ENCODE measurements at regions not wholly inside any gene's neighbourhood (a gene's known extent, or its start where the extent isn't known, plus 50 kb on each side); places are given as distances from the start of the nearest gene placed in this dataset.
"Not testable (repeated sequence)": the region's sequence is repeated elsewhere in the genome, so short reads cannot be mapped to it uniquely, and the experiment has no call there.

DNA sequence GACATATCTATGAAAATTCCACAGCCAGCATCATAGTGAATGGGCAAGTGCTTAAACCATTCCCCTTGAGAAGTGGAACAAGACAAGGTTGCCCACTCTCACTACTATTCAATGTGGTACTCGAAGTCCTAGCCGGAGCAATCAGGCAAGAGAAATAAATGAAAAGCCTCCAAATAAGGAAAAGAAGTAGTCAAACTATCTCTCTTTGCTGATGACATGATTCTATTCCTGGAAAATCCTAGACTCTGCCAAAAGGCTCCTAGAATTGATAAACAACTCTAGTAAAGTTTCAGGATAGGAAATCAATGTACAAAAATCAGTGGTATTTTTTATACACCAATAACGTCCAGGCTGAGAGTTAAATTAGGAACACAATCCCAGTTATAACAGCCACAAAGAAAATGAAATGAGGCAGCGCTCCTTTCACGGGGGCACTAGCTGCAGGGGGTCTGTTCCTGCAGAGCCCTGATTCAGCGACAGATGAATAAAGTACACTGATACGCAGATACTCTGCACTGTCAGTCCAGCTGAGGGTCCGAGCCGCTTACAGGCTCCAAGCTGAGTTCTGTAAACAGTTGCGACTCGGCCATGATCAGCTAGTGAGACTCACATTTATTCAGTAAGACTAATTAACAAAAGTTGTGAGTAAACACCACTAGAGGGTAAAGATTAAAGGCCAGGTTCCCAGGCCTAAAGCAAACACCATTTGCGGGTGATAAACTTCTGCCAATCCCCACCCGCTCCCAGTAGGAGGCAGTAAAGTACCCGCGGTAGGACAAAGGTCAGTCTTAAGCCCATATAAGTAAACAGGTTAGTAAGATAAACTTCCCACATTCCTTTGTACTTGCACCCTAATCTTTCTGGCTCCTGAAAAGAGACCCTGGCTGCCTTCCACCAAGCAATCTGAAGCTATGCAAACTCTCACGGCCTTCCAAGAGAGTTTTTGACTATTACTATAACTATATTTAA lies 290.6 kb upstream of the GRID2 start:
- Histone ChIP-seq H3K9me3 (replicated peaks) (no peaks in the 10 kb centered on the region), H3K4me1 (no peaks in the 10 kb centered on the region), H3K4me3 (no peak overlapping the region), H3K27ac (no peak overlapping the region), H3K27me3 (no peaks in the 10 kb centered on the region), H3K36me3 (no peaks in the 10 kb centered on the region)
- no peak for DNase-seq

DNA sequence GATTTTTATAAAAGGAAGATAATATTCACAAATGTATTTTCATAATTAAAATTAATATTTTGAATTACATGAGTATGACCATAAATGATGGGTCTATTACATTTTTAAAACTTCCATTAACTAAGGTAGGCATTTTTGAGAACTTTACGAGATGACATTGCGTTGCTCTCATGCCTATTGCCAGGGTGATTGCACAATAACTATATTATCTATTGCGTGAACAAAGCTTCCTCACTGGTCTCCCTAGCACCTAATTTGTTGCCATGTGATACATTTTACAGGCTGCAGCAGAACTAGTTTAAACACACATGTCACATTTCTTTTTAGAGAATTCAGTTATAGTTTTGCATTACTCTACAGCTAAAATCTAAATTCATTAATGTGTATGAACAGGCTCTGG lies 289.7 kb upstream of the GRID2 start:
- Histone ChIP-seq H3K4me3 (no peak overlapping the region), H3K36me3 (no peaks in the 10 kb centered on the region)

DNA sequence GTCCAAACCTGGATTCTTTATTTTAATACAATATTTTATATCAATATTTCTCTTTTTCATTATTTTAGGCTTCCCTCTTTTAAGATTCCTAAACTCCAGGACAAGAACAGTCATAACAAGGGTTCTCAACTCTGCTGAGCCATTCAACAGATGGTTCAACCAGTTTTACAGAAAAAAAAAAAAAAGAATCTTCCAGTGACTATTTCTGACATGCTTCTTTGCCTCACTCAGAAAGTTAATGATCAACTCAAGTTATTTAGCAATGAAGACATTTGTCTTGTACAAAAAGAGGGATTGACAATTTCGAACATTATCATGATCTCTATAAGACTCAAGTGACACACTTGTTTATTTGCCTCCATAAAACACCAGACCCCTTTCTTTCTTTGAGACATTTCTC lies 282.6 kb upstream of the GRID2 start:
- Histone ChIP-seq H3K27ac (no peak overlapping the region), H3K9me3 (replicated peaks) (no peaks in the 10 kb centered on the region), H3K4me1 (no peaks in the 10 kb centered on the region), H3K36me3 (no peaks in the 10 kb centered on the region), H3K4me3 (no peak overlapping the region), H3K27me3 (no peaks in the 10 kb centered on the region)
- no peak for DNase-seq

More for the DNA sequence above, 289.7 kb upstream of the GRID2 start:
- DNase-seq = no peak
- Histone ChIP-seq H3K27ac (no peak overlapping the region), H3K9me3 (replicated peaks) (no peaks in the 10 kb centered on the region), H3K27me3 (no peaks in the 10 kb centered on the region), H3K4me1 (no peaks in the 10 kb centered on the region)

DNA sequence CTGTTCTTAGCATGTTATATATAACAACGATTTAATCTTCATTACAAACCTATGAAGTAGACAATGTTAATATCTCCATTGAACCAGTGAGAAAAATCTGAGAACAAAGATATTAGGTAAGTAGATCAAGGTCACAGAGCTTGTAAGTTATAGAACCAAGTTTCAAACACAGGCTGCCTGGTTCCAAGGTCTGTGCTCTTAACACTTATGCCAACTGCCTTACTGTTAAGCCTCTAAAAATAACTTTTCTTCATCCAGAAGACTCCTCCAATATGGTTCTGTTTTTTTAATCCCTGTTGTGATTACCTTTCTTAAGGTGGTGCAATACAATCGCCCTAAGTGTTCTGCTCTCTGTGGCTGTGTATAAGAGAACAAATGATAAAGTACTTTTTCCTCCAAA lies 282.0 kb upstream of the GRID2 start:
- H3K27me3 ChIP-seq = no peaks in the 10 kb centered on the region
- H3K4me1 ChIP-seq = no peaks in the 10 kb centered on the region
- no peaks in the 10 kb centered on the region for H3K9me3 ChIP-seq (replicated peaks)
- H3K36me3 ChIP-seq = no peaks in the 10 kb centered on the region
- DNase-seq = no peak
- no peak overlapping the region for H3K27ac ChIP-seq
- H3K4me3 ChIP-seq = no peak overlapping the region

DNA sequence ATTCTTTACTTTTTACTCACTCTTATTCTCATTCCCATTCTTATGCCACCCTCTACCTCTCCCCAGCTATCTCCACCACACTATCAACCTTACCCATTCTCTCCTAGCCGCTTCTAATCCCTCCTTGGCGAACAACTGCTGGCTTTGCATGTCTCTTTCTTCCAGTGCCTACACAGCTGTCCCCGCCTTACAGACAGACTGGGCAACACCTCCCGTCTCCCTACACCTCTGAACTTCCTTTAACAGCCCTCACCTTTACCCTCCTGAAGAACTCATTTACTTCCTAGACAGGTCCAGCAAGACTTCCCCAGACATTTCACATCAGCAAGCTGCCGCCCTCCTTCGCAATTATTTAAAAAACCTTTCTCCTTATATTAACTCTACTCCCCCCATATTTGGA lies 274.9 kb upstream of the GRID2 start:
- DNase-seq; H3K4me3 ChIP-seq; H3K27ac ChIP-seq; H3K9me3 ChIP-seq (replicated peaks); H3K36me3 ChIP-seq; H3K27me3 ChIP-seq; H3K4me1 ChIP-seq: not testable (repeated sequence)

DNA sequence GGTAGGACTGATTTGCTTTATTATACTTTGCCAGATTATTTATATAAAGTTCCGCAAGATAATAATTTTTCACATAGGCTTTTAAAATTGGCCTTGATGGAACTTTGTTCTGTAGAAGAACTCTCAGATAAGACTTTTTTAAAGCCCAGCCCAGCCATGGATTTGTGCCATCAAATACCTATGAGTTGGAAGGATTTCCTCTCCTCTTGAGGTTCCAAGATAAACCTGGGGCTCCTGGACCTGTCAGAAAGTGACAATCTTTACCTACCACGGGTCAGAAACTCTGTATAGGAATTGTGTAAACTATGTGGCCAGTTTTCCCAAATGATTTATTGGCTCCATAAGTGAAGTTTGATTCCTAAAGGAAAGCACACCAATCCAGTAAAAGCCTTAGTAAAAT lies 271.9 kb upstream of the GRID2 start:
- DNase-seq = no peak
- no peaks in the 10 kb centered on the region for H3K27me3 ChIP-seq
- H3K4me3 ChIP-seq = no peak overlapping the region
- H3K36me3 ChIP-seq = no peaks in the 10 kb centered on the region
- no peak overlapping the region for H3K27ac ChIP-seq
- no peaks in the 10 kb centered on the region for H3K9me3 ChIP-seq (replicated peaks)
- H3K4me1 ChIP-seq = no peaks in the 10 kb centered on the region

DNA sequence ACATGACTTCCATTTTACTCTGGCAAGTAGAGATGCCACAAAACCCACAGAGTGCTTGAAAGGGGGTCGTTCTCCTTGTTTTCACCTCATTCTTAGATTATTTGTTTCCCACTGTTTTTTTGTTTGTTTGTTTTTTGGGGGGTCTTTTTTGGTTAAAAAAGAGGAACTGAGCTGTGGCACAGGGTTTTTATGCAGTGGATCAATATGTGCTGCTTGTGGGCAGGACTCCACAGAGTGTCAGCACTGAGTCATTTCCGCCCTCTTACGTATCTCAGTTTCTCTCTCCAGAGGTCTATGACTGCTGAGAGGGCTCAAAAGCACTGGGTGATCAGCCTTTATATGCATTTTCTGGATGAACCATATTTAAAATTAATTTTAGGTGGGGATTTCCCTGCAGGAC lies 268.1 kb upstream of the GRID2 start:
- Histone ChIP-seq H3K27me3 (no peaks in the 10 kb centered on the region), H3K4me3 (no peak overlapping the region), H3K27ac (no peak overlapping the region), H3K9me3 (replicated peaks) (no peaks in the 10 kb centered on the region), H3K4me1 (no peaks in the 10 kb centered on the region), H3K36me3 (no peaks in the 10 kb centered on the region)
- DNase-seq = no peak

DNA sequence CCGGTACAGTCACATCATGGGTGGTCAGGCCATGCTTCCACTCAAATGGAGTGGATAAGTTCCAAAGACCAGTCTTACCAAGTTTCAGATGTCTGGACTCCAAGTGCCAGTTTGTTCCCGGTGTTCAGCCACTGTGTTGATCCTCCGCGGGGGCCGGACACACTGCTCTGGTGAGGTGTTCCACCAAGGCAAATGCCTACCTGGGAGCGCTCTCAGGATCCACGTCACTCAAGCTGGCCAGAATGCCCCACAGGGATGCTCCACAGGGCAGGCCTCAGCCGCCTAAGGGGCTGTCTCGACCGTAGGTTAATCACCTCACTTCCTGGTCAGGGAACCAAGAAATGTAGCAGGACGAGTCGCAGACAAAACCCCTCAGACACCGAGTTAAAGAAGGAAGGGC lies 258.0 kb upstream of the GRID2 start:
- H3K27me3 ChIP-seq = no peaks in the 10 kb centered on the region
- no peak overlapping the region for H3K4me3 ChIP-seq
- H3K4me1 ChIP-seq = no peaks in the 10 kb centered on the region
- H3K36me3 ChIP-seq = no peaks in the 10 kb centered on the region
- no peak overlapping the region for H3K27ac ChIP-seq
- no peaks in the 10 kb centered on the region for H3K9me3 ChIP-seq (replicated peaks)
- no peak for DNase-seq

DNA sequence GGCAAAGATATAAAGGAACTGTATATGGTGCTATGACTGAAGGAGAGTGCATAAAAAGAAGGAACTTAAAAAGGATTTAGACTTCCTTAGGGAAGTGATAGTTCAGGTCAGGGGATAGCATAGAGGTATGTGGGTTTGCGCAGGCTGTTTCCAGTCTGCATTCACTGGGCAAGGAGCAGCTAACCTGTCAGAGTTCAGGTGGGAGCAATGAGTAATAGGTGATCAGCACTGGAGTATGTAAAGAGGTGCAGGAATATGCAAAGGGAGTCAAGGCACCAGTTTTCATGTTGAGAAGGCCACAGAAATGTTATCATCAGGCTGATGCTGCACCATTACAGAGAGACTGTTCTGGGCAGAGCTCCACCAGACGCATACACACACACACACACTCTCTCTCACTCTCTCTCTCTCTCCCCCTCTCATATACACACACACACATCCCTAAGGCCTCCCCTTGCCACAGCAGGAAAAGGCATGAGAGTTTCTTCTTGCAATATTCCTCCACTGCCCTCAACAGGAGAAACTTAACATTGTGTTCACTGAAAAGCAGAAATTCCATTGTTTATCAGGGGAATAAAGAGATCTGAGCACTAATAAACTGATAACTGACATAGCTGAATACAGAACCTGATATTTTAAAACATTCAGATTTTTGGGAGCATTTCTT lies 256.4 kb upstream of the GRID2 start:
- H3K36me3 ChIP-seq = no peaks in the 10 kb centered on the region
- H3K9me3 ChIP-seq (replicated peaks) = no peaks in the 10 kb centered on the region
- H3K27ac ChIP-seq = no peak overlapping the region
- peak in 1 of 2 experiments; percentile 8 for DNase-seq
- no peaks in the 10 kb centered on the region for H3K4me1 ChIP-seq
- no peak overlapping the region for H3K4me3 ChIP-seq
- no peaks in the 10 kb centered on the region for H3K27me3 ChIP-seq

DNA sequence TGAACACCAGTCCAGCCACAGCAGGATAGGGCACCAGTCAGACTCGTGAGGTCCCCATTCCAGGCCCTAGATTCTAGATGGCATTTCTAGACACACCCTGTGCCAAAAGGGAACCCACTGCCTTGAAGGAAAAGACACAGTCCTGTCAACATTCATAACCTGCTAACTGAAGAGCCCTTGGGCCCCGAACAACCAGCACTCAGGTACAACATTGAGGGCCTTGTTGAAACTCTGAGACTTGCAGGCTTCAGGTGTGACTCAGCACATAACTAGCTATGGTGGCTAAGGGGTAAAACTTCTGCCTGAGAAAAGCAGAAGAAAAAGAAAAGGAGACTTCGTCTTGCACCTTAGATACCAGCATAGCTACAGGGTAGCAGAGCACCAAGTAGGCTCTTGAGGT lies 252.9 kb upstream of the GRID2 start:
- Histone ChIP-seq H3K4me3 (no peak overlapping the region), H3K27ac (no peak overlapping the region), H3K9me3 (replicated peaks) (no peaks in the 10 kb centered on the region), H3K36me3 (no peaks in the 10 kb centered on the region), H3K27me3 (no peaks in the 10 kb centered on the region; the same call in 1 of the 2 replicates), H3K4me1 (no peaks in the 10 kb centered on the region)
- DNase-seq = no peak

DNA sequence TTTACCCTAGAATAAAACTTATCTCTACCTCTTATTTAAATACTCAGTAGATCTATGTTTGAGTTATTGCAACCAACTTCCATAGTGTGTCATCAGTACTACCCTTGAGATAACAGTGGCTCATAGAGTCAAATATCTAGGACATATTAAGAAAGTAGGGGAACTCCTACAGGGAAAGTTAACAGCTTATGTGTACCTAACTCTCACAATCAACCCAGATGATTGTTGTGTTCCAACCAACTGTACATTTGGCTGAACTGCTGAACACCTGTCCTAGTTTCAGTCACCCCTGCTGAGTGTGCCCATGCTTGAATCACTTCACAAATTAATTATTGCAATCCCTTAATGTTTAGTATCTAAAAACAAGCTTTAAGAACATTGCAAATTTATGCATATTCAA lies 244.2 kb upstream of the GRID2 start:
- Histone ChIP-seq H3K27ac (no peak overlapping the region), H3K36me3 (no peaks in the 10 kb centered on the region), H3K4me3 (no peak overlapping the region), H3K4me1 (no peaks in the 10 kb centered on the region), H3K9me3 (replicated peaks) (no peaks in the 10 kb centered on the region), H3K27me3 (no peaks in the 10 kb centered on the region; the same call in 1 of the 2 replicates)
- no peak for DNase-seq

DNA sequence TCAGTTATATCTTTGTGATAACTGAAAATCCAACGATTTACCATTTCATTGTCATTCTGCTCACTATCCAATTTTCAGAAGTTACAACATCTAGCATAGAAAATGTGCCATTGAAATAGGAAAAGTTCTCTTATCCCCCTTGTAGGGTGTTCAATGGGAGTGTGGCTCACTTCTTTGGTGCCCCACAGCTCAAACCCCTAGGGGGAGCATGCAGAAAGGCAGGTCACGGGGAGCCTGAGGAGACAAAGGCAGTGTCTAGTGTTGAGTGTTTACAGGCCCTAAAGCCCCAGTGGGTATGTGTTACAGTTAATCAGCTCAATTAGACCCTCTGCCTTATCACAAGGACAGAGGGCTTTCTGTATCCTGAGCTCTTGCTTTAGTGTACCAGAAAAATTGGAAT lies 243.4 kb upstream of the GRID2 start:
- H3K27ac ChIP-seq = no peak overlapping the region
- no peaks in the 10 kb centered on the region; the same call in 1 of the 2 replicates for H3K27me3 ChIP-seq
- DNase-seq = no peak
- no peaks in the 10 kb centered on the region for H3K9me3 ChIP-seq (replicated peaks)
- H3K4me3 ChIP-seq = no peak overlapping the region
- H3K4me1 ChIP-seq = no peaks in the 10 kb centered on the region
- H3K36me3 ChIP-seq = no peaks in the 10 kb centered on the region

DNA sequence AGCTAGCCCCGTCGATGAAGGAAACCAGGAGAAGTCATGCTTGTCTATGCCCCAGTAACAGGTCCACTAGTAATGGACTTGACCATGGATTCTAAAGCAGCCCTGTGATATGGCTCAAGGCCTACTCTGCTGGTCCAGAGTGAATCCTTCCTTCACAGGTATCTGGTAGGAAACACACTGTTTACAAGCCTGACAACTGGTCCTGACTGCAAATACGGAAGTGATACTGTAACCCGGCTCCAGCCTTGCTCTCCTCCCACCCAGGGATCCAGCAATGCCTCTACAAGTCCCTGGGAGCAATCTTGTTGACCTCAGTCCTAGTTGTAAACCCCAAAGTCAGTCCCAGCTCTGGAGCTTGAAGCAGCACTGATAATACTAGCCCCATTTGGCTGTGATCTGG lies 239.2 kb upstream of the GRID2 start:
- H3K36me3 ChIP-seq = no peaks in the 10 kb centered on the region
- H3K4me1 ChIP-seq = no peaks in the 10 kb centered on the region
- no peak overlapping the region for H3K4me3 ChIP-seq

DNA sequence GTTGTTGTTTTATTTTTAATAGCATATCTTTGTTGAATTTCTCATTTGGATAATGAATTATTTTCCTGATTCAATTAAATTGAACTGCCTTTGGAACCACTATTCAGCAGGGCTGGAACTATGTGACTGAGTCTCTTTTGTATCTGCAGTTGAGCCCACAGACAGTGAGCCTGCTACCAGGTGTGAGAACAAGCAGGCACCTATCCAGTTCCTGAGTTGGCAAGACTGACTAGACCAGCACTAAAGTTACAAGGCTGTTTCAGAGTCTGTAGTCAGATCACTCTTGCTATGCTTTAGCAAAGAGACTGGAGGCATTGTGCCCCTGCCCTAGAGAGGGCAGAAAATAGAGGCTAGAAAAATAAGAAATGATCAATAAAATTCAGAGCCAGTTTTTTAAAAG lies 237.3 kb upstream of the GRID2 start:
- Histone ChIP-seq H3K4me3 (no peak overlapping the region), H3K9me3 (replicated peaks) (no peaks in the 10 kb centered on the region), H3K36me3 (no peaks in the 10 kb centered on the region), H3K4me1 (no peaks in the 10 kb centered on the region), H3K27me3 (no peaks in the 10 kb centered on the region), H3K27ac (no peak overlapping the region)
- no peak for DNase-seq

More for the DNA sequence above, 239.2 kb upstream of the GRID2 start:
- H3K27ac ChIP-seq = no peak overlapping the region
- no peaks in the 10 kb centered on the region for H3K9me3 ChIP-seq (replicated peaks)
- H3K27me3 ChIP-seq = no peaks in the 10 kb centered on the region
- no peak for DNase-seq

DNA sequence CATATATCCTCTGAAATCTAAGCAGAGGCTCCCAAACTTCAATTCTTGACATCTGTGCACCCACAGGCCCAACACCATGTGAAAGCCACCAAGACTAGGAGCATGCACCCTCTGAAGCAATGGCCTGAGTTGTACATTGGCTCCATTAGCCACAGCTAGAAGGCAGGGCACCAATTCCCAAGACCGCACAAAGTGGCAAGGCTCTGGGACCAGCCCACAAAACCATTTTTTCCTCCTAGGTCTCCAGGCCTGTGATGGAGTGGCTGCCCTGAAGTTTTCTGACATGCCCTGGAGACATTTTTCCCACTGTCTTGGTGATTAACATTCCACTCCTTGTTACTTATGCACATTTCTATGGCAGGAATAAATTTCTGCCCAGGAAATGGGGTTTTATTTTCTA lies 232.2 kb upstream of the GRID2 start:
- DNase-seq = no peak
- H3K27ac ChIP-seq = no peak overlapping the region
- H3K27me3 ChIP-seq = no peaks in the 10 kb centered on the region
- no peaks in the 10 kb centered on the region for H3K9me3 ChIP-seq (replicated peaks)
- no peaks in the 10 kb centered on the region for H3K36me3 ChIP-seq
- no peaks in the 10 kb centered on the region for H3K4me1 ChIP-seq
- no peak overlapping the region for H3K4me3 ChIP-seq
